ENCODE measurements at regions not wholly inside any gene's neighbourhood (a gene's known extent, or its start where the extent isn't known, plus 50 kb on each side); places are given as distances from the start of the nearest gene placed in this dataset.
A peak's percentile ranks its signal among the peaks of the same experiment; 100 is the strongest.
"Not testable (repeated sequence)": the region's sequence is repeated elsewhere in the genome, so short reads cannot be mapped to it uniquely, and the experiment has no call there.

DNA sequence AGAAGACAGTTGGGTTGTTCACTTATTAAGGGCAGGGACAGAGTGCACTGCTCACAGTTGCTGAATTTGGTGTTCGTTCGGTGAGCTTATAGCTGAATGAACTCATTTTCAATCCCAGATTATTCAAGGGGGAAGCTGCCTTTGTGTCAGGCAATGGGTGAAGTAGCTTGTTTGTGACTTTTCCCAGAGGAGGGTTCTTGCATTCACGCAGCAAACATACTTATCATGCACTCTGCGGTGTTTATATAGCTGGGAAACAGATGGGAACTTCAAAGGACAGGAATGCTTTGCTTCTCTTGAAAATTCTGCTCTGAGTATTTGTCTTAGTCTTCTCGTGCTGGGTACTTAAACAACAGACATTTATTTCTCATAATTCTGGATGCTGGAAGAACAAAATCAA lies 64.7 kb upstream of the ABCA1 start:
- Histone ChIP-seq H3K4me1 (ENCODE audit: control insufficient read depth, insufficient read depth, low read length) (peaks cover 39% of the 10 kb centered on the region), H3K27me3 (replicated peaks; ENCODE audit: control insufficient read depth, insufficient read depth, low read length) (no peaks in the 10 kb centered on the region), H3K36me3 (ENCODE audit: control insufficient read depth, insufficient read depth, low read length, severe bottlenecking) (no peaks in the 10 kb centered on the region), H3K9me3 (ENCODE audit: control insufficient read depth, low read length) (no peaks in the 10 kb centered on the region), H3K9ac (ENCODE audit: low read length) (peak overlapping the region; percentile 10), H3K4me3 (ENCODE audit: low read length) (no peak overlapping the region)
- no peak for DNase-seq (ENCODE audit: low read depth)

DNA sequence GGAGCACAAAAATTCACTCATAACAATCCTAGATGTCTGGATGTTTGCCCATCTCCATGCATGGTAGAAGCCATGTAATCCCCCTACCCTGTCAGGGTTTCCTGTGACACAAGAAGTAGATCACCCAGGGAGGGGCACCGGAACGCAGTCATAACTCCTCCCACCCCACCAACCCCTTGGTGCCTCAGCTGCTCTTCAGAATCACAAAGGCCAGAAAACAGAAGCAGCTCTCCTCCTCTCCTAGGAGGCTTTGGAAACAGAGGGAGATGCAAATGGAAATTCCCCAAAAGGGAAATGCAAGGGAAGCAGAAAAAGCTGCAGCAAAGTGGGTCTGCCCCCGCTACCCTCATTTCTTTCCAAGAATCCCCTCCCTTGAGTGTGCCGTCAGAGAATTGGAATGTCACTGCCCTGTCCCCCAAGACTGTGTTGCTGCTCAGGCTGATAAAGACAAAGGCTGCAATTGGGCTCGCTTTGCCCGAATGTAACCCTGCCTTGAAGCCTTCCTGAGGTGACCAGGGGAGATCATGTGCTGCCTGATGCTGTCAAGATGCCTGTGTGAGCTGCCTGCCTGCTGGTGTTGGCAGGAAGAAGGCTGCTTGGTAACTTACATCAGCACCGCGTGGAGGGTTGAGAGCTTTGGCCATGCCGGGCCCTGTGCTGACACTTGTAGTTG lies 65.5 kb upstream of the ABCA1 start:
- no peaks in the 10 kb centered on the region for H3K27me3 ChIP-seq (replicated peaks; ENCODE audit: control insufficient read depth, insufficient read depth, low read length)
- peak; percentile 49 for DNase-seq (ENCODE audit: low read depth)
- H3K9ac ChIP-seq (ENCODE audit: low read length), result peak overlapping the region; percentile 64
- peak overlapping the region; percentile 36 for H3K4me3 ChIP-seq (ENCODE audit: low read length)
- no peaks in the 10 kb centered on the region for H3K36me3 ChIP-seq (ENCODE audit: control insufficient read depth, insufficient read depth, low read length, severe bottlenecking)
- H3K4me1 ChIP-seq (ENCODE audit: control insufficient read depth, insufficient read depth, low read length), result peaks cover 46% of the 10 kb centered on the region
- H3K9me3 ChIP-seq (ENCODE audit: control insufficient read depth, low read length), result no peaks in the 10 kb centered on the region

DNA sequence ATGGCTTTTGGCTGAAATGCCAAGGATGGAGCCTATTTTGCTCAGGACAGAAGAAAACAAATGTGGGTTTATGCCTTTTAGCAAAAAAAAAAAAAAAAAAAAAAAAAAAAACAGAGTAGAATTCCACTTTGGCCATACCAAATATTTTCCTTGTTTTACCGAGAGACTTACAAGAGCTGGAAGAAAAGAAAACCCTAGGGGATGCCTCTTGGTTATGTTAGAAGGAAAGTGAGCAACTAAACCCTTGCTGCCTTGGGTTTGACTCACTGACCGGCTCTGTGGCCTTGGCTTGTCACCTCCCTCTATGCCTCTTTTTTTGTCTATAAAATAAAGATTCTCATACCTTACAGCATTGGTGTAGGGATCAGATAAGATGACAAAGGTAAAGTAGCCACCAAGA lies 69.6 kb upstream of the ABCA1 start:
- Histone ChIP-seq H3K36me3 (ENCODE audit: control insufficient read depth, insufficient read depth, low read length, severe bottlenecking) (no peaks in the 10 kb centered on the region), H3K4me3 (ENCODE audit: low read length) (no peak overlapping the region), H3K9me3 (ENCODE audit: control insufficient read depth, low read length) (no peaks in the 10 kb centered on the region), H3K4me1 (ENCODE audit: control insufficient read depth, insufficient read depth, low read length) (peaks cover 27% of the 10 kb centered on the region), H3K27me3 (replicated peaks; ENCODE audit: control insufficient read depth, insufficient read depth, low read length) (no peaks in the 10 kb centered on the region), H3K9ac (ENCODE audit: low read length) (no peak overlapping the region)
- no peak for DNase-seq (ENCODE audit: low read depth)

DNA sequence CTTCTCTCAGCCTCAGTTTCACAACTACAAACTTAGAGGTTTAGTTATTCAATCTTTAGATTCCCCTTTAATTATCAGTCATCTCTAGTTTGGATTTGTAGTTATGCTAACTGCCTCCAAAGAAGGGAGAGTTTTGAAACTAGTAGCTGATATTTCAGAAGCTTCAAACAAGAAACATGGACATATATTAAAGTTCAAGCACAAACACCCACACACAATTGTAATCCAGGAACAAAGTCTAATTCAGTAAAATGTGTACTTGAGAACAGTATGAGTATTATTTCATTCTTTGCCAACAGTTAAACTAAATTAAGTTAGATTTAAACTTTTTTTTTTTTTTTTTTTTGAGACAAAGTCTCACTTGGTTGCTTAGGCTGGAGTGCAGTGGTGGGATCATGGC lies 71.2 kb upstream of the ABCA1 start:
- H3K4me3 ChIP-seq (ENCODE audit: low read length), result no peak overlapping the region
- no peaks in the 10 kb centered on the region for H3K36me3 ChIP-seq (ENCODE audit: control insufficient read depth, insufficient read depth, low read length, severe bottlenecking)
- H3K9me3 ChIP-seq (ENCODE audit: control insufficient read depth, low read length), result no peaks in the 10 kb centered on the region
- no peak overlapping the region for H3K9ac ChIP-seq (ENCODE audit: low read length)
- H3K4me1 ChIP-seq (ENCODE audit: control insufficient read depth, insufficient read depth, low read length), result peaks cover 11% of the 10 kb centered on the region
- H3K27me3 ChIP-seq (replicated peaks; ENCODE audit: control insufficient read depth, insufficient read depth, low read length), result no peaks in the 10 kb centered on the region
- DNase-seq (ENCODE audit: low read depth), result no peak

DNA sequence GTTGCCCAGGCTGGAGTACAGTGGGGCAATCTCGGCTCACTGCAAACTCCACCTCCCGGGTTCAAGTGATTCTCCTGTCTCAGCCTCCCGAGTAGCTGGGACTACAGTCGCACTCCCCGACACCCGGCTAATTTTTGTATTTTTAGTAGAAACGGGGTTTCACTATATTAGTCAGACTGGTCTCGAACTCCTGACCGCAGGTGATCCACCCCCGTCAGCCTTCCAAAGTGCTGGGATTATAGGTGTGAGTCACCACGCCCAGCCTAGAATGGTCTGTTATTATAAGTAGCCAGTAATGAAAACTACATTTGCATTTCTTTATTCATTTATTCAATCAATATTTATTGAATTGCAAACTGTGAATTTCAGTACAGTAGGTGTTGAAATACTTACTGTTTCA lies 72.6 kb upstream of the ABCA1 start:
- DNase-seq (ENCODE audit: low read depth); H3K9me3 ChIP-seq (ENCODE audit: control insufficient read depth, low read length); H3K27me3 ChIP-seq (replicated peaks; ENCODE audit: control insufficient read depth, insufficient read depth, low read length); H3K4me3 ChIP-seq (ENCODE audit: low read length); H3K9ac ChIP-seq (ENCODE audit: low read length); H3K36me3 ChIP-seq (ENCODE audit: control insufficient read depth, insufficient read depth, low read length, severe bottlenecking): not testable (repeated sequence)
- peaks cover 10% of the 10 kb centered on the region for H3K4me1 ChIP-seq (ENCODE audit: control insufficient read depth, insufficient read depth, low read length)

DNA sequence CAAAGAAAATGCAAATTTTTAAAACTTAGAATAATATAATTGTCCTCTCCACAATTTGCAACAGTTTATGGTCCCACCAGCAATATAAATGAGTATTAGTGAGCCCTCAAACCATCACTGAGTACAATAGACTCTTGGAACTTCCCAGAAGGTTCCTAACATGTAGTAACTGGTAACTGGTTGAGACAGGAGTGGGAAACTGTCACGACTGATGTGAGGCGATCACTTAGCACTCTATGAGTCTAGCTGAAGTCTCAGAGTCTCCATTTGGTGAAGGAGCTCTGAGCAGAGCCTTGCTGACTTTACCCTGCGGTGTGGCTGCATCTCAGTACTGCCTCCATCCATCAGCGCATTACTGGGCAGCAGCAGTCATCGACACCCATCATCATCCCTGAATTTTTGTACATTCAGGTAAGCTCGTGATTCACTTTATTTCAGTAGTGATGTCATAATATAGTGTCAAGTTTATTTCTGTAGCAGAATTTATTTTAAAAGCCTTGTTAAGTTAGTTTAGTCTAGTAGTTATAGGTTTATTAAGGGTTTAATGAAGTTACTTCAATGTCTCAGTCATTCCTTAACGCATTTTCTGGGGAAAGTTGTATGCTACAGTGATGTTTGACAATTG lies 76.6 kb upstream of the ABCA1 start:
- H3K27me3 ChIP-seq (replicated peaks; ENCODE audit: control insufficient read depth, insufficient read depth, low read length), result no peaks in the 10 kb centered on the region
- H3K9me3 ChIP-seq (ENCODE audit: control insufficient read depth, low read length), result no peaks in the 10 kb centered on the region
- H3K4me1 ChIP-seq (ENCODE audit: control insufficient read depth, insufficient read depth, low read length), result peaks cover 17% of the 10 kb centered on the region
- no peak for DNase-seq (ENCODE audit: low read depth)
- no peak overlapping the region for H3K9ac ChIP-seq (ENCODE audit: low read length)
- H3K36me3 ChIP-seq (ENCODE audit: control insufficient read depth, insufficient read depth, low read length, severe bottlenecking), result no peaks in the 10 kb centered on the region
- H3K4me3 ChIP-seq (ENCODE audit: low read length), result no peak overlapping the region

DNA sequence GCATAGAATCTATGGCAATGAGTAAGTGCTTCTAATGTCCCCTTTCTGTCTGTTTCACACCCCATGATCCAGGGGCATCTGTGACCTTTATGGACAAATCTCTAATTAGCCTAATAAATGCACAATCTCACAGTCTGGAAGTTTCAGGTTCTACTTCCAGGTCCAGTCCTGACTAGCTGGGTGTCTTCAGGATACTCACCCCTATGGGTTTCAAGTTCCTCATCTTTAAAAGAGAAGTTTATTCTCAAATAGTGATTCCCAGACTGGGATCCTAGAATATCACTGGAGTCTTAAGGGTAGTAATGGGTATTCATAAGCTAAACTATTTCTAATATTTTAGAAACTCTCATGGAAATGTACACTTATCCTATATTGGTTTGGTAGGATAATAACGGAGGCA lies 77.2 kb upstream of the ABCA1 start:
- H3K9me3 ChIP-seq (ENCODE audit: control insufficient read depth, low read length), result no peaks in the 10 kb centered on the region
- no peaks in the 10 kb centered on the region for H3K27me3 ChIP-seq (replicated peaks; ENCODE audit: control insufficient read depth, insufficient read depth, low read length)
- H3K36me3 ChIP-seq (ENCODE audit: control insufficient read depth, insufficient read depth, low read length, severe bottlenecking), result no peaks in the 10 kb centered on the region
- DNase-seq (ENCODE audit: low read depth), result no peak
- peaks cover 17% of the 10 kb centered on the region for H3K4me1 ChIP-seq (ENCODE audit: control insufficient read depth, insufficient read depth, low read length)
- H3K9ac ChIP-seq (ENCODE audit: low read length), result no peak overlapping the region
- H3K4me3 ChIP-seq (ENCODE audit: low read length), result no peak overlapping the region

DNA sequence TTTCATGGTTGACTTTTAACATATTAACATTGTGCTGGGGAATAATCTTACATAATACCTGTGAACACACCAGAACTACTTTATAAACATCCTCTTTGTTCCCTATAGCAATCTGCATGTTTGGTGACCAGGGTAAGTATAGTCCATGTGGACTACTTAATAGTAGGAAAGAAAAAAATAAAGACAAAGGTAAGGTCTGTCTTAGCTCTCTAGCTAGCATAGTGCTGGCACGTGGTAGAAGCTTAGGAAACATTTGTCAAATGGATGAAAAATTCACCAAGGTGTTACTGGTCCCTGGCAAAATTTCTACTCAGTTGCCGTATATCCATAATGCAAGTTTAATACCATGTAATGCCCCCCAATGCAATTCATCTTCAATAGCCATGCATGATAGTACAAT lies 78.6 kb upstream of the ABCA1 start:
- H3K36me3 ChIP-seq (ENCODE audit: control insufficient read depth, insufficient read depth, low read length, severe bottlenecking), result no peaks in the 10 kb centered on the region
- H3K4me3 ChIP-seq (ENCODE audit: low read length), result no peak overlapping the region
- peak overlapping the region; percentile 20 for H3K9ac ChIP-seq (ENCODE audit: low read length)
- DNase-seq (ENCODE audit: low read depth), result no peak
- no peaks in the 10 kb centered on the region for H3K27me3 ChIP-seq (replicated peaks; ENCODE audit: control insufficient read depth, insufficient read depth, low read length)
- peaks cover 17% of the 10 kb centered on the region for H3K4me1 ChIP-seq (ENCODE audit: control insufficient read depth, insufficient read depth, low read length)
- H3K9me3 ChIP-seq (ENCODE audit: control insufficient read depth, low read length), result no peaks in the 10 kb centered on the region

DNA sequence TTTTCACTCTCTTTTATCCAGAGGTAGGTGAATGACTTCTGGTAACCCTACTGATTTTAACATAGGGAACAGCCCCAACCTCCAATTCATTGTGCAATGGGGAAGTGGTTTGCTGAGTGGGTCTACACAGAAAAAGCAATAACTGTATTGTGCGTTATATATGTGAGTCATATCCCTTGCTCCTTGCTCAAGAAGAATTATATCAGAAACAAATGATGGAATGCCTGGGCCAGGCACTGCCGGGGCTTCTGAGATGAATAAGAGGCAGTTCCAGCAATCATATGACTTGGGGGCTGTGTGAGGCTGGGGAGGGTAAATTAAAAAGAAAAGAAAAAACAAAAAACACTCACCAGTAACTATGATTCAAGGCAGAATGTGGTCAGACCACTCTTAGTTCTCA lies 79.2 kb upstream of the ABCA1 start:
- peak; percentile 88 for DNase-seq (ENCODE audit: low read depth)
- H3K4me3 ChIP-seq (ENCODE audit: low read length), result peak overlapping the region; percentile 40
- no peaks in the 10 kb centered on the region for H3K9me3 ChIP-seq (ENCODE audit: control insufficient read depth, low read length)
- H3K4me1 ChIP-seq (ENCODE audit: control insufficient read depth, insufficient read depth, low read length), result peaks cover 17% of the 10 kb centered on the region
- peak overlapping the region; percentile 69 for H3K9ac ChIP-seq (ENCODE audit: low read length)
- H3K27me3 ChIP-seq (replicated peaks; ENCODE audit: control insufficient read depth, insufficient read depth, low read length), result no peaks in the 10 kb centered on the region
- no peaks in the 10 kb centered on the region for H3K36me3 ChIP-seq (ENCODE audit: control insufficient read depth, insufficient read depth, low read length, severe bottlenecking)

DNA sequence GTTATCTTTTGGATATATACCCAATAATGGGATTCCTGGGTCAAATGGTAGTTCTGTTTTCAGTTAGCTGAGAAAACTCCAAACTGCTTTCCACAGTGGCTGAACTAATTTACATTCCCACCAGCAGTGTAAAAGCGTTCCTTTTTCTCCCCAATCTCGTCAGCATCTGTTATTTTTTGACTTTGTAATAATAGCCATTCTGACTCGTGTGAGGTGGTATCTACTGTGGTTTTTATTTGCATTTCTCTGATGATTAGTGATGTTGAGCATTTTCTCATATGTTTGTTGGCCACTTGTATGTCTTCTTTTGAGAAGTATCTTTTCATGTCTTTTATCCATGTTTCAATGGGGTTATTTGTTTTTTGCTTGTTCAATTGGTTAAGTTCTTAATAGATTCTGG lies 82.1 kb upstream of the ABCA1 start:
- not testable (repeated sequence) for H3K36me3 ChIP-seq (ENCODE audit: control insufficient read depth, insufficient read depth, low read length, severe bottlenecking); H3K9me3 ChIP-seq (ENCODE audit: control insufficient read depth, low read length); DNase-seq (ENCODE audit: low read depth); H3K4me3 ChIP-seq (ENCODE audit: low read length); H3K9ac ChIP-seq (ENCODE audit: low read length); H3K27me3 ChIP-seq (replicated peaks; ENCODE audit: control insufficient read depth, insufficient read depth, low read length)
- peaks cover 17% of the 10 kb centered on the region for H3K4me1 ChIP-seq (ENCODE audit: control insufficient read depth, insufficient read depth, low read length)

DNA sequence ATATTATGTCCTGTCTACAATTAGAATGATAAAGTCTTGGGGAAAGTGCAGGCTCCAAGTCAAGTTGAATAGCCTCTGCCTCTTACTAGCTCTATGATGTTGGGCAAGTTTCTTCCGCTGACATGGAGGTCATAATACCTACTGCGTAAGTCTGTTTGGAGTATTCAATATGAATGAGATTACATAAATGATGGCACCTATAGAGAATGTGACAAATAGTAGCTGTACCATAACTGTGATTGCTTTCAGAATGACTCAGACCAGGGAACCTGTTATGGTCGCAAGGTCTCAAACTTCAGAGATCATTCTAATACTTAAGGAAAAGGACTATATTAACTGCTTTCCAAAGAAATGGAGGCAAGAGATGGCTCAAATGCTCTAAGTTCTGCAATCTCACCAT lies 94.0 kb upstream of the ABCA1 start:
- no peak overlapping the region for H3K9ac ChIP-seq (ENCODE audit: low read length)
- H3K4me1 ChIP-seq (ENCODE audit: control insufficient read depth, insufficient read depth, low read length), result no peaks in the 10 kb centered on the region
- no peaks in the 10 kb centered on the region for H3K9me3 ChIP-seq (ENCODE audit: control insufficient read depth, low read length)
- DNase-seq (ENCODE audit: low read depth), result no peak
- no peak overlapping the region for H3K4me3 ChIP-seq (ENCODE audit: low read length)
- H3K36me3 ChIP-seq (ENCODE audit: control insufficient read depth, insufficient read depth, low read length, severe bottlenecking), result no peaks in the 10 kb centered on the region
- no peaks in the 10 kb centered on the region for H3K27me3 ChIP-seq (replicated peaks; ENCODE audit: control insufficient read depth, insufficient read depth, low read length)

DNA sequence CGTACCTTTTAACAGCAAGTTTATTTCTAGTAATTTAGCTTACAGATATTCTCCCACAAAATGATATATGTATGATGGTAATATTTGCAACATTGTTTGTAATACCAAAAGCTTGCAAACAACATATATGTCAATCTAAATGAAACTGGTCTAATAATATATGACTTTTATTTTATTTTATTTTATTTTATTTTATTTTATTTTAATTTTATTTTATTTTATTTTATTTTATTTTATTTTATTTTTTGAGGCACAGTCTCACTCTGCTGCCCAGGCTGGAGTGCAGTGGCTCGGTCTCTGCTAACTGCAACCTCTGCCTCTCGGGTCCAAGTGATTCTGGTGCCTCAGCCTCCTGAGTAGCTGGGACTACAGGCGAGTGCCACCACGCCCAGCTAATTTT lies 94.6 kb upstream of the ABCA1 start:
- not testable (repeated sequence) for H3K9me3 ChIP-seq (ENCODE audit: control insufficient read depth, low read length); H3K4me3 ChIP-seq (ENCODE audit: low read length); H3K27me3 ChIP-seq (replicated peaks; ENCODE audit: control insufficient read depth, insufficient read depth, low read length); H3K4me1 ChIP-seq (ENCODE audit: control insufficient read depth, insufficient read depth, low read length); H3K36me3 ChIP-seq (ENCODE audit: control insufficient read depth, insufficient read depth, low read length, severe bottlenecking); DNase-seq (ENCODE audit: low read depth); H3K9ac ChIP-seq (ENCODE audit: low read length)

Measured in adipocyte (in vitro differentiated cells).